22Rv1 (cell line): ENCODE measurements at regions not wholly inside any gene's neighbourhood (a gene's known extent, or its start where the extent isn't known, plus 50 kb on each side); places are given as distances from the start of the nearest gene placed in this dataset.

ENCODE experiments used
- H3K27ac ChIP-seq: fragments of 450-650 bp; 2 replicates; pipeline ENCODE4 v1.5.1; 2017
- CTCF ChIP-seq: fragments of 450-650 bp; IDR thresholded peaks from 2 replicates; pipeline ENCODE4 v1.5.1; 2017; ENCODE audit warnings: mild to moderate bottlenecking
- ZFX ChIP-seq: fragments of 450-650 bp; IDR thresholded peaks from 2 replicates; pipeline ENCODE4 v1.6.1; 2017; ENCODE audit warnings: antibody characterized with exemption, borderline replicate concordance

GRCh38 chr13:57784633-57785032 lies 153.1 kb downstream of the PCDH17 start:
- TF ChIP-seq CTCF (no peak), ZFX (no peak)
- no peak overlapping the region for H3K27ac ChIP-seq

GRCh38 chr13:57787058-57787791 lies 155.7 kb downstream of the PCDH17 start:
- H3K27ac ChIP-seq = peak overlapping the region; percentile 64
- TF ChIP-seq CTCF (no peak), ZFX (no peak)

GRCh38 chr13:57799624-57800023 lies 168.1 kb downstream of the PCDH17 start:
- H3K27ac ChIP-seq = no peak overlapping the region
- TF ChIP-seq ZFX (no peak), CTCF (no peak)

- no peak overlapping the region for H3K27ac ChIP-seq
- TF ChIP-seq ZFX (no peak), CTCF (no peak)
Observed at GRCh38 chr13:57813651-57814050, 182.1 kb downstream of the PCDH17 start.

- H3K27ac ChIP-seq = no peak overlapping the region
- no peak for TF ChIP-seq CTCF
- no peak for TF ChIP-seq ZFX
Observed at GRCh38 chr13:57815600-57815999, 184.1 kb downstream of the PCDH17 start.

GRCh38 chr13:57820924-57821323 lies 189.4 kb downstream of the PCDH17 start:
- TF ChIP-seq CTCF (no peak), ZFX (no peak)
- no peak overlapping the region for H3K27ac ChIP-seq

- no peak for TF ChIP-seq CTCF
- no peak for TF ChIP-seq ZFX
Observed at GRCh38 chr13:57823704-57824103, 192.2 kb downstream of the PCDH17 start.

More at GRCh38 chr13:57823704-57824103, 192.2 kb downstream of the PCDH17 start:
- no peak overlapping the region for H3K27ac ChIP-seq
